GM12878 (cell line): ENCODE measurements at regions not wholly inside any gene's neighbourhood (a gene's known extent, or its start where the extent isn't known, plus 50 kb on each side); places are given as distances from the start of the nearest gene placed in this dataset.

Experiments
- EP300 ChIP-seq, 2 experiments: fragments of 150-350 bp in 1 of 2; IDR thresholded peaks; 2 replicates each; pipeline ENCODE4 v1.6.1; 2011 to 2012; ENCODE audit warnings: low read depth in 2 of 2, low read length in 2 of 2, borderline replicate concordance in 1 of 2, improper control_type of control experiment in 1 of 2, inconsistent platforms in 1 of 2; ENCODE audit not compliant: control insufficient read depth in 1 of 2
- FOS ChIP-seq: IDR thresholded peaks from 3 replicates; pipeline ENCODE4 v1.6.1; 2011; ENCODE audit warnings: borderline replicate concordance; ENCODE audit not compliant: insufficient read length; ENCODE audit errors: extremely low read depth
- POLR2A ChIP-seq: IDR thresholded peaks from 2 replicates; pipeline ENCODE4 v1.6.1; 2011; ENCODE audit warnings: low read depth, mild to moderate bottlenecking, low read length
- RFX5 ChIP-seq: IDR thresholded peaks from 2 replicates; pipeline ENCODE4 v1.6.1; 2011; ENCODE audit warnings: low read depth, low read length, improper control_type of control experiment
- TF ChIP-seq, protein P1 (sequence below), 3 experiments: IDR thresholded peaks in 2 of 3; conservative IDR thresholded peaks in 1 of 3; 2 replicates each; pipeline ENCODE4 v1.5.1; 2011; ENCODE audit warnings: low read depth in 3 of 3, low read length in 3 of 3, mild to moderate bottlenecking in 3 of 3, control low read depth in 2 of 3, moderate library complexity in 2 of 3, inconsistent platforms in 1 of 3, mixed read lengths in 1 of 3; ENCODE audit not compliant: control insufficient read depth in 2 of 3, insufficient read depth in 1 of 3; ENCODE audit errors: extremely low read depth in 1 of 3

DNA sequence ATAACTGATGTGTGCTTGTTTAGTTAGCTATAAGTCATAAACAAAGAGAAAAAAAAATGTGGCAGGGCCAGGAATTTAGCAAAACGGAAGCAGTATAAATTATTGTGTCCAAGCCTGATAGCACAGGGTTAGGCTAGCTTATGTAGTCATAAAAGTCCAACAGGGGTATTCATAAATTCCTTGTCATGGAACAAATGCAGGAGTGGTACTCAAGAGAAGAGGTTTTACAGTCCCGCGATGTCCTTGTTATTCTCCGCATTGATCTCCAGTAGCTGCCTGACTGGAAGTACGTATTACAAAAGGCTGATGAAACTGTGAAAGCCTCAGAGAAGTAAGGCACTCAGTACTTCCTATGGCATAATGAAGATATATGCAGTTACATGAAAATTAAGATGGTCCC lies 336.9 kb upstream of the TRAM1L1 start:
- TF ChIP-seq FOS (no peak), RFX5 (no peak), POLR2A (no peak), EP300 (IDR thresholded peaks at IDR 0.05; ENCODE audit: borderline replicate concordance in 1 of 2, control insufficient read depth in 1 of 2, low read depth in 2 of 2, low read length in 2 of 2) (no peak)
- TF ChIP-seq, protein P1, sequence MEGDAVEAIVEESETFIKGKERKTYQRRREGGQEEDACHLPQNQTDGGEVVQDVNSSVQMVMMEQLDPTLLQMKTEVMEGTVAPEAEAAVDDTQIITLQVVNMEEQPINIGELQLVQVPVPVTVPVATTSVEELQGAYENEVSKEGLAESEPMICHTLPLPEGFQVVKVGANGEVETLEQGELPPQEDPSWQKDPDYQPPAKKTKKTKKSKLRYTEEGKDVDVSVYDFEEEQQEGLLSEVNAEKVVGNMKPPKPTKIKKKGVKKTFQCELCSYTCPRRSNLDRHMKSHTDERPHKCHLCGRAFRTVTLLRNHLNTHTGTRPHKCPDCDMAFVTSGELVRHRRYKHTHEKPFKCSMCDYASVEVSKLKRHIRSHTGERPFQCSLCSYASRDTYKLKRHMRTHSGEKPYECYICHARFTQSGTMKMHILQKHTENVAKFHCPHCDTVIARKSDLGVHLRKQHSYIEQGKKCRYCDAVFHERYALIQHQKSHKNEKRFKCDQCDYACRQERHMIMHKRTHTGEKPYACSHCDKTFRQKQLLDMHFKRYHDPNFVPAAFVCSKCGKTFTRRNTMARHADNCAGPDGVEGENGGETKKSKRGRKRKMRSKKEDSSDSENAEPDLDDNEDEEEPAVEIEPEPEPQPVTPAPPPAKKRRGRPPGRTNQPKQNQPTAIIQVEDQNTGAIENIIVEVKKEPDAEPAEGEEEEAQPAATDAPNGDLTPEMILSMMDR (IDR thresholded peaks at IDR 0.05 in 2 of 3, conservative IDR thresholded peaks at IDR 0.05 in 1 of 3; ENCODE audit: control insufficient read depth in 2 of 3, extremely low read depth in 1 of 3, insufficient read depth in 1 of 3, low read depth in 3 of 3, low read length in 3 of 3): no peak
